Esophagus squamous epithelium (tissue), 5 donors: ENCODE measurements at regions not wholly inside any gene's neighbourhood (a gene's known extent, or its start where the extent isn't known, plus 50 kb on each side); places are given as distances from the start of the nearest gene placed in this dataset.

Source experiments
- DNase-seq: peaks from one replicate; lab custom pipeline; 2025; lab: John Stamatoyannopoulos, UW
- H3K27ac ChIP-seq, 4 donors: fragments of 200-600 bp; sonication (generic); one replicate each; pipeline ENCODE4 v1.5.1; 2016 to 2019; ENCODE audit warnings: mild to moderate bottlenecking in 1 of 4
- H3K27me3 ChIP-seq, 4 donors: fragments of 200-600 bp; sonication (generic); 1 replicate in 3 of 4; 2 replicates in 1 of 4; pipeline versions ENCODE4 v1.5.1 to v1.6.0; 2017 to 2021; ENCODE audit warnings: antibody characterized with exemption in 1 of 4
- H3K36me3 ChIP-seq, 3 donors: fragments of 200-600 bp; sonication (generic); one replicate each; pipeline ENCODE4 v1.5.1; 2016 to 2019
- H3K4me1 ChIP-seq, 3 donors: fragments of 200-600 bp; sonication (generic); one replicate each; pipeline ENCODE4 v1.5.1; 2017 to 2019
- H3K4me3 ChIP-seq, 4 donors: fragments of 200-600 bp; sonication (generic); 1 replicate in 3 of 4; 2 replicates in 1 of 4; pipeline ENCODE4 v1.5.1; 2016 to 2019; ENCODE audit warnings: mild to moderate bottlenecking in 2 of 4, moderate library complexity in 1 of 4
- H3K9me3 ChIP-seq, 3 donors: fragments of 200-600 bp; sonication (generic); one replicate each; pipeline ENCODE4 v1.5.1; 2016 to 2019
- POLR2A ChIP-seq, 4 donors: fragments of 450-650 bp; IDR thresholded peaks; one replicate each; pipeline ENCODE4 v1.6.1; 2017; ENCODE audit warnings: antibody characterized with exemption in 4 of 4, mild to moderate bottlenecking in 4 of 4, moderate library complexity in 3 of 4
- WGBS, 2 donors: methylation state at CpG; one replicate each; pipeline ENCODE4 v1.1.5; 2018; 5-methylcytosine and 5-hydroxymethylcytosine counted together
- intact Hi-C: fragments of 100-400 bp; cut with DNase I; formaldehyde crosslinking; loops from one replicate; pipeline ENCODE4 v1.15.0; 2022
- TF ChIP-seq, protein P1 (sequence below), 6 experiments: fragments of 450-650 bp in 4 of 6; fragments of 200-600 bp in 2 of 6; sonication (generic) in 2 of 6; IDR thresholded peaks; one replicate each; pipeline ENCODE4 v1.5.1; 2016 to 2019; ENCODE audit warnings: antibody characterized with exemption in 6 of 6, mild to moderate bottlenecking in 4 of 6, moderate library complexity in 4 of 6
- donor health status: DM: yes; HTN: yes; CAD: no.

DNA sequence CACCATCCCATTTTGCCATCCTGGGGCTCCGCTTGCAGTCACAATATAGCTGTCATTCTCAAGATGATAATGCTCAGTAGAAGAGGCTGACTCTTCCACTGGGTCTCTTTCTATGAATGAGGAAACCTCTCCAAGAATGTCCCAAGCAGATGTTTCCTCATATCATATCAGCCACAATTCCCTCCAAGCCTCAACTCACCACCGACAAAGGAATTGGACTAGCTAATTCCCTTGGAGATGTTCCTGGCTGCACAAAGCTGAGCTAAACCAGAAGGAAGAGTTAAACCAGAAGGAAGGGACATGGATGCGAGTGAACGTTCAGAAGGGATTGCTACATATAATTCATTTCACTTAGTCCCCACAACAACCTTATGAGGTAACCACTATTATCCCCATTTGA, 65.0 kb upstream of the NPAS2 start:
- Histone ChIP-seq H3K4me1 (peaks cover 0 to 34% (median 22%) of the 10 kb centered on the region in 3 donors), H3K27ac (no peak overlapping the region), H3K9me3 (no peaks in the 10 kb centered on the region), H3K27me3 (peaks cover 0 to 6% (median 0%) of the 10 kb centered on the region in 4 donors), H3K36me3 (no peaks in the 10 kb centered on the region), H3K4me3 (no peak overlapping the region)
- intact Hi-C loops: no loop called here
- 58 to 76% methylated on average over 4 of the region's 4 CpGs for WGBS, 2 donors
- TF ChIP-seq, protein P1, sequence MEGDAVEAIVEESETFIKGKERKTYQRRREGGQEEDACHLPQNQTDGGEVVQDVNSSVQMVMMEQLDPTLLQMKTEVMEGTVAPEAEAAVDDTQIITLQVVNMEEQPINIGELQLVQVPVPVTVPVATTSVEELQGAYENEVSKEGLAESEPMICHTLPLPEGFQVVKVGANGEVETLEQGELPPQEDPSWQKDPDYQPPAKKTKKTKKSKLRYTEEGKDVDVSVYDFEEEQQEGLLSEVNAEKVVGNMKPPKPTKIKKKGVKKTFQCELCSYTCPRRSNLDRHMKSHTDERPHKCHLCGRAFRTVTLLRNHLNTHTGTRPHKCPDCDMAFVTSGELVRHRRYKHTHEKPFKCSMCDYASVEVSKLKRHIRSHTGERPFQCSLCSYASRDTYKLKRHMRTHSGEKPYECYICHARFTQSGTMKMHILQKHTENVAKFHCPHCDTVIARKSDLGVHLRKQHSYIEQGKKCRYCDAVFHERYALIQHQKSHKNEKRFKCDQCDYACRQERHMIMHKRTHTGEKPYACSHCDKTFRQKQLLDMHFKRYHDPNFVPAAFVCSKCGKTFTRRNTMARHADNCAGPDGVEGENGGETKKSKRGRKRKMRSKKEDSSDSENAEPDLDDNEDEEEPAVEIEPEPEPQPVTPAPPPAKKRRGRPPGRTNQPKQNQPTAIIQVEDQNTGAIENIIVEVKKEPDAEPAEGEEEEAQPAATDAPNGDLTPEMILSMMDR (IDR thresholded peaks at IDR 0.05): no peak
- no peak for TF ChIP-seq POLR2A (IDR thresholded peaks at IDR 0.05)
- no peak for DNase-seq

DNA sequence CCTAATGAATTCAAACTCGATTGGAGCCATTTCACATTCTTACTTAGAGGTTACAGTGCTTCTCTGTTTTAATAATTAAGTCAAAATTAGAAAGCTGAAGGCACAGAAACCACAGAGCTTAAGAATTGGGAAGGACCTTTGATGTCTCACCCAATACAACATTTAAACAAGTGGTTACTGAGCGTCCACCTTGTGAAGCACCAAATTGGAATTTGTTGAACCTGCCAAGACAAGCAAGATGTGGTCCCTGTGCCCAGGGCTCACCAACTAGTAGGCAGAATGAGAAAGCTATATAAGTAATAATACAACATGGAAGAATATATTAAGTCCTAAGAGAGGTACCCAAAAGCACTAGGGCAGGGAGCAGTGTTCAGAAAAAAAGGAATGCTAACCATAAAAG, 64.5 kb upstream of the NPAS2 start:
- H3K4me1 ChIP-seq: peaks cover 0 to 34% (median 22%) of the 10 kb centered on the region in 3 donors
- H3K9me3 ChIP-seq: no peaks in the 10 kb centered on the region
- H3K4me3 ChIP-seq: no peak overlapping the region
- no peak overlapping the region for H3K27ac ChIP-seq
- intact Hi-C loops: no loop called here
- DNase-seq: no peak
- H3K36me3 ChIP-seq: no peaks in the 10 kb centered on the region
- WGBS, 2 donors: 20 to 35% methylated on average over 2 of the region's 2 CpGs
- peaks cover 0 to 6% (median 0%) of the 10 kb centered on the region in 4 donors for H3K27me3 ChIP-seq
- TF ChIP-seq, protein P1 (IDR thresholded peaks at IDR 0.05): no peak
- no peak for TF ChIP-seq POLR2A (IDR thresholded peaks at IDR 0.05)

DNA sequence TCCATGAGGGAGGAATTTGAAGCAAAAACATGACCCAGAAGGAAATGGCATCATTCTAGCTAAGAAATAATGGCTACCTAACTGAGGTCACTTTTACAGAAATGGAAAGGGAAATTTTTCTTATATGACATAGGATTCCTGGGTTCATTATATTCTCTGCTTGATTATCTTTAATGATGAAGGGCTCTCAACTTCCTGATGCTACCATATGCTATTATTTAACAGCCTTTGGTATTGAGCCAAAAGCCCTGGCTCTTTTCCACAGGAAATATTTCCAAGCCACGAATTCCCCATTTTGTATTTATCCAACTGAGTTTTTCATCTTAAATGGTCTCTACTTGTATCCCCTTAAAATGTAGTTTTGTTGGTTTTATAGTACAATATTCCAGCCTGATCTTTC, 63.2 kb upstream of the NPAS2 start:
- no peak for DNase-seq
- H3K36me3 ChIP-seq: no peaks in the 10 kb centered on the region
- H3K9me3 ChIP-seq: no peaks in the 10 kb centered on the region
- WGBS, 2 donors: 6 to 11% methylated on average over 1 of the region's 1 CpG
- intact Hi-C loops: no loop called here
- H3K27me3 ChIP-seq: peaks cover 0 to 6% (median 0%) of the 10 kb centered on the region in 4 donors
- TF ChIP-seq, protein P1 (IDR thresholded peaks at IDR 0.05): no peak
- TF ChIP-seq POLR2A (IDR thresholded peaks at IDR 0.05): no peak
- H3K4me3 ChIP-seq: no peak overlapping the region
- H3K4me1 ChIP-seq: peaks cover 0 to 31% (median 20%) of the 10 kb centered on the region in 3 donors
- no peak overlapping the region for H3K27ac ChIP-seq

DNA sequence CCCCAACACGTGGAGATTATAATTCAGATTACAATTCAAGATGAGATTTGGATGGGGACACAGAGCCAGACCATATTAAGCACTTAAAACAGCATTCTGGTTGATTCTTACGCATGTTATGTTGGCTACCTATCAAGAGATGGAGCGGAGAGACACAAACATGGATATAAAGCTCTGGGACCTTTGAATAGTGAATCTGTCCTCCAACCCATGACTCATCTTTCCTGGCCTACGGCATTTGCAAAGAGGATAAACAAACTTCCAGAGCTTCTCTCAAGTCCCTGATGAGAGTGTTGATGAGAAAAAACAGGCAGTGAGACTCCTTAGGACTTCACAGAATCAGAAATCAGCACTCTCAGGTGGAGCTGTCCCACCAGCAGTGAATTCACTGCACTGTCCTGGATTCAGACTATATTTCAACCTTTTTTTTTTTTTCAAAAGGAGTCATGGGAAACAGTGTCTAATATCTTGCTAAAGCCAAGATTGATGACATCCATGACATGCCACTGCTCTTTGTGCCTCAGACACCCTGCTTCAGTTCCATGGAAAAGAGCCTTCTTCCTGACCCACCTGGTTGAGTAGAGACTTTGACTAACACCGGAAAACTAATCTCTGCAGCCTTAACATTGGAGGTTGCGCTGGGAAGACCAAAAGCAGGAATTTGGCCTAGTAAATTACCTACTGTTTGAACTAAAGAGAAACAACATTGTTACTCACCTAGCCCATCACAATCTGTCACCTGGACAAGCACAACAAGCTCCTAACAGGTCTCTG, 62.1 kb upstream of the NPAS2 start:
- H3K27ac ChIP-seq: peak overlapping the region in 3 of 4 donors; percentile 30 to 50 (median 34)

DNA sequence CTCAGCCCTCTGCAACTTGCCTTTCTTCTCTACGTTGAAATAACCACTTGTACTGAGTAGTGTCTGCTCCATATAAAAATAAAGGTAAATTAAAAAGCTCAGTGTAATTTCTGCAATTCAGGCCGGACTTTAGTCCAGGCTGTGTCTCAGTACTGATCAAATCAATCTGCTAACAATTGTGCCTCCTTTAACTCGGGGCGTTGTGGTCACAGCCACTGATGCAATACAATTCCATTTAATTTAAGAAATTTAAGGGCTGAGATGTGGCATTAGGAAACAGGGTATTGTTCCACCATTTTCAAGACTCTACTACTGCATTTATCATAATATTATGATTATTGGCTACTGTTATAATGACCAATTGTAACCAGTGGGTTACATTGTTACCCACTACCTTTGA, 60.0 kb upstream of the NPAS2 start:
- H3K9me3 ChIP-seq: no peaks in the 10 kb centered on the region
- 87 to 92% methylated on average over 4 of the region's 4 CpGs for WGBS, 2 donors
- H3K27me3 ChIP-seq: no peaks in the 10 kb centered on the region
- no peaks in the 10 kb centered on the region for H3K36me3 ChIP-seq
- TF ChIP-seq, protein P1 (IDR thresholded peaks at IDR 0.05): no peak
- TF ChIP-seq POLR2A (IDR thresholded peaks at IDR 0.05): no peak
- intact Hi-C loops: no loop called here
- DNase-seq: no peak
- no peak overlapping the region for H3K4me3 ChIP-seq
- H3K4me1 ChIP-seq: peaks cover 0 to 10% (median 10%) of the 10 kb centered on the region in 3 donors
- H3K27ac ChIP-seq: no peak overlapping the region

More for the DNA sequence above, 62.1 kb upstream of the NPAS2 start:
- 44 to 65% methylated on average over 6 of the region's 6 CpGs for WGBS, 2 donors
- TF ChIP-seq, protein P1 (IDR thresholded peaks at IDR 0.05): no peak
- no peaks in the 10 kb centered on the region for H3K9me3 ChIP-seq
- no peak overlapping the region for H3K4me3 ChIP-seq
- no peaks in the 10 kb centered on the region for H3K36me3 ChIP-seq
- H3K4me1 ChIP-seq: peaks cover 0 to 20% (median 16%) of the 10 kb centered on the region in 3 donors
- intact Hi-C loops: no loop called here
- H3K27me3 ChIP-seq: peaks cover 0 to 6% (median 0%) of the 10 kb centered on the region in 4 donors
- DNase-seq: no peak
